Trophoblast cell (in vitro differentiated cells and primary cell): ENCODE measurements at regions not wholly inside any gene's neighbourhood (a gene's known extent, or its start where the extent isn't known, plus 50 kb on each side); places are given as distances from the start of the nearest gene placed in this dataset.

Experiments
- DNase-seq, 2 donors: peaks; one replicate each; pipeline ENCODE4 v3.0.0-alpha.2; 2016
- H2AFZ ChIP-seq: 2 replicates; pipeline ENCODE4 v1.6.1; 2013; ENCODE audit warnings: low read length, moderate library complexity, mild to moderate bottlenecking; ENCODE audit not compliant: insufficient read depth, poor library complexity
- H2AK5ac ChIP-seq: 2 replicates; pipeline ENCODE4 v1.6.1; 2013; ENCODE audit warnings: mild to moderate bottlenecking, low read length
- H2BK120ac ChIP-seq: 2 replicates; pipeline ENCODE4 v1.6.1; 2013; ENCODE audit warnings: low read length, mild to moderate bottlenecking, moderate library complexity; ENCODE audit not compliant: insufficient read depth, poor library complexity
- H2BK12ac ChIP-seq: 2 replicates; pipeline ENCODE4 v1.6.1; 2013; ENCODE audit warnings: mild to moderate bottlenecking, low read length, moderate library complexity
- H2BK5ac ChIP-seq: 2 replicates; pipeline ENCODE4 v1.6.1; 2013; ENCODE audit warnings: low read length, low read depth, moderate library complexity, mild to moderate bottlenecking; ENCODE audit not compliant: poor library complexity
- H3K14ac ChIP-seq: 2 replicates; pipeline ENCODE4 v1.6.1; 2013; ENCODE audit warnings: mild to moderate bottlenecking, low read length
- H3K18ac ChIP-seq: 2 replicates; pipeline ENCODE4 v1.6.1; 2013; ENCODE audit warnings: mild to moderate bottlenecking, low read length
- H3K23ac ChIP-seq: 2 replicates; pipeline ENCODE4 v1.6.1; 2013; ENCODE audit warnings: low read length
- H3K27ac ChIP-seq: 2 replicates; pipeline ENCODE4 v1.5.1; 2013; ENCODE audit warnings: low read depth, mild to moderate bottlenecking, inconsistent platforms, low read length, moderate library complexity
- H3K27me3 ChIP-seq: 2 replicates; pipeline ENCODE4 v1.6.1; 2013; ENCODE audit warnings: inconsistent platforms, mild to moderate bottlenecking, low read length, moderate library complexity; ENCODE audit not compliant: insufficient read depth
- H3K36me3 ChIP-seq, 2 experiments: 1 replicate in 1 of 2; 2 replicates in 1 of 2; pipeline ENCODE4 v1.6.1; 2013; ENCODE audit warnings: low read length in 2 of 2, mild to moderate bottlenecking in 2 of 2, moderate library complexity in 1 of 2; ENCODE audit not compliant: insufficient read depth in 2 of 2, control insufficient read depth in 1 of 2
- H3K4ac ChIP-seq: 2 replicates; pipeline ENCODE4 v1.6.1; 2013; ENCODE audit warnings: low read depth, mild to moderate bottlenecking, low read length, moderate library complexity
- H3K4me1 ChIP-seq, 2 experiments: 1 replicate in 1 of 2; 2 replicates in 1 of 2; pipeline ENCODE4 v1.6.1; 2013; ENCODE audit warnings: low read length in 2 of 2, mild to moderate bottlenecking in 2 of 2, moderate library complexity in 1 of 2; ENCODE audit not compliant: insufficient read depth in 2 of 2, control insufficient read depth in 1 of 2
- H3K4me2 ChIP-seq: 2 replicates; pipeline ENCODE4 v1.6.1; 2013; ENCODE audit warnings: inconsistent platforms, mild to moderate bottlenecking, low read length, moderate library complexity
- H3K4me3 ChIP-seq: 2 replicates; pipeline ENCODE4 v1.5.1; 2013; ENCODE audit warnings: mild to moderate bottlenecking, low read depth, low read length, inconsistent platforms
- H3K79me1 ChIP-seq: one replicate; pipeline ENCODE4 v1.6.1; 2013; ENCODE audit warnings: low read length
- H3K79me2 ChIP-seq: 2 replicates; pipeline ENCODE4 v1.6.1; 2013; ENCODE audit warnings: low read length, mild to moderate bottlenecking; ENCODE audit not compliant: control insufficient read depth, insufficient read depth, poor library complexity
- H3K9ac ChIP-seq: 2 replicates; pipeline ENCODE4 v1.6.1; 2013; ENCODE audit warnings: mild to moderate bottlenecking, low read length
- H3K9me3 ChIP-seq: 2 replicates; pipeline ENCODE4 v1.6.1; 2013; ENCODE audit warnings: low read depth, mild to moderate bottlenecking, control low read depth, inconsistent platforms, low read length; ENCODE audit not compliant: insufficient read depth
- H4K12ac ChIP-seq: 2 replicates; pipeline ENCODE4 v1.6.1; 2013; ENCODE audit warnings: low read depth, mild to moderate bottlenecking, low read length, moderate library complexity
- H4K8ac ChIP-seq: 2 replicates; pipeline ENCODE4 v1.6.1; 2013; ENCODE audit warnings: low read depth, mild to moderate bottlenecking, low read length, moderate library complexity
- H4K91ac ChIP-seq: one replicate; pipeline ENCODE4 v1.6.1; 2013; ENCODE audit warnings: low read depth, mild to moderate bottlenecking, low read length, moderate library complexity
- WGBS: extraction: QIAGEN DNeasy Blood & Tissue Kit; methylation state at CpG from one replicate; pipeline ENCODE4 v1.1.7; 2013; ENCODE audit warnings: missing lambda C conversion rate; ENCODE audit not compliant: insufficient read length, insufficient coverage; ENCODE audit errors: extremely low coverage; 5-methylcytosine and 5-hydroxymethylcytosine counted together

GRCh38 chr22:27682437-27682836, 119.1 kb downstream of the MN1 start:
- no peak overlapping the region for H2AFZ ChIP-seq
- no CpG with 5 or more reads among the region's 9 CpGs for WGBS
- no peak overlapping the region for H3K9ac ChIP-seq

GRCh38 chr22:27684901-27685300, 116.7 kb downstream of the MN1 start:
- H2BK5ac ChIP-seq, result no peak overlapping the region
- no peak overlapping the region for H3K4me3 ChIP-seq
- WGBS, result no CpG with 5 or more reads among the region's 9 CpGs
- H2BK120ac ChIP-seq, result no peak overlapping the region
- no peaks in the 10 kb centered on the region for H3K27me3 ChIP-seq
- H3K9ac ChIP-seq, result no peak overlapping the region
- H2AFZ ChIP-seq, result no peak overlapping the region
- H2AK5ac ChIP-seq, result no peak overlapping the region
- peaks cover 2% of the 10 kb centered on the region for H3K9me3 ChIP-seq
- H2BK12ac ChIP-seq, result peak overlapping the region; percentile 1
- H3K18ac ChIP-seq, result no peak overlapping the region
- H4K12ac ChIP-seq, result no peak overlapping the region
- no peaks in the 10 kb centered on the region for H3K79me2 ChIP-seq
- peaks cover 7% of the 10 kb centered on the region for H3K79me1 ChIP-seq
- DNase-seq, result no peak
- no peak overlapping the region for H3K14ac ChIP-seq
- H3K4me1 ChIP-seq, result peaks cover 21 to 25% of the 10 kb centered on the region in 2 experiments
- H3K4ac ChIP-seq, result no peak overlapping the region
- no peaks in the 10 kb centered on the region for H3K36me3 ChIP-seq
- peak overlapping the region; percentile 31 for H4K91ac ChIP-seq
- H3K23ac ChIP-seq, result no peak overlapping the region
- H3K27ac ChIP-seq, result no peak overlapping the region
- H3K4me2 ChIP-seq, result no peak overlapping the region
- H4K8ac ChIP-seq, result no peak overlapping the region

More at GRCh38 chr22:27682437-27682836, 119.1 kb downstream of the MN1 start:
- no peak overlapping the region for H3K4me2 ChIP-seq
- no peak overlapping the region for H4K91ac ChIP-seq
- no peaks in the 10 kb centered on the region for H3K9me3 ChIP-seq
- no peak overlapping the region for H2AK5ac ChIP-seq
- no peaks in the 10 kb centered on the region for H3K27me3 ChIP-seq
- no peak overlapping the region for H3K18ac ChIP-seq
- no peak overlapping the region for H3K14ac ChIP-seq
- no peak overlapping the region for H2BK120ac ChIP-seq
- no peak overlapping the region for H2BK5ac ChIP-seq
- H3K4me1 ChIP-seq, result peaks cover 21 to 27% of the 10 kb centered on the region in 2 experiments
- H4K8ac ChIP-seq, result no peak overlapping the region
- no peaks in the 10 kb centered on the region for H3K79me2 ChIP-seq
- no peak overlapping the region for H4K12ac ChIP-seq
- H3K4ac ChIP-seq, result no peak overlapping the region
- no peak for DNase-seq
- H2BK12ac ChIP-seq, result peak overlapping the region; percentile 22
- H3K79me1 ChIP-seq, result peaks cover 7% of the 10 kb centered on the region
- no peak overlapping the region for H3K27ac ChIP-seq
- H3K36me3 ChIP-seq, result no peaks in the 10 kb centered on the region
- H3K23ac ChIP-seq, result no peak overlapping the region
- no peak overlapping the region for H3K4me3 ChIP-seq

GRCh38 chr22:27685515-27685914, 116.0 kb downstream of the MN1 start:
- Histone ChIP-seq H3K18ac (no peak overlapping the region), H2BK5ac (no peak overlapping the region), H2BK12ac (peak overlapping the region; percentile 58), H3K36me3 (no peaks in the 10 kb centered on the region), H3K14ac (peak overlapping the region; percentile 9), H3K4me2 (no peak overlapping the region), H3K79me1 (peaks cover 7% of the 10 kb centered on the region), H4K12ac (no peak overlapping the region), H3K9me3 (peaks cover 2% of the 10 kb centered on the region), H2AFZ (no peak overlapping the region), H3K9ac (no peak overlapping the region), H3K27me3 (no peaks in the 10 kb centered on the region), H3K4ac (no peak overlapping the region), H3K4me3 (no peak overlapping the region), H3K23ac (no peak overlapping the region), H3K27ac (no peak overlapping the region), H3K79me2 (no peaks in the 10 kb centered on the region), H4K91ac (peak overlapping the region; percentile 2), H2BK120ac (no peak overlapping the region), H4K8ac (no peak overlapping the region), H2AK5ac (peak overlapping the region; percentile 5), H3K4me1 (peaks cover 18 to 21% of the 10 kb centered on the region in 2 experiments)
- WGBS, result no CpG with 5 or more reads among the region's 5 CpGs
- DNase-seq, result no peak

GRCh38 chr22:27685970-27686369, 115.6 kb downstream of the MN1 start:
- H4K12ac ChIP-seq, result no peak overlapping the region
- no peaks in the 10 kb centered on the region for H3K27me3 ChIP-seq
- H2BK5ac ChIP-seq, result peak overlapping the region; percentile 52
- peak overlapping the region; percentile 71 for H4K8ac ChIP-seq
- H3K14ac ChIP-seq, result peak overlapping the region; percentile 86
- peak overlapping the region; percentile 71 for H2BK120ac ChIP-seq
- H3K4me3 ChIP-seq, result no peak overlapping the region
- no peak overlapping the region for H3K23ac ChIP-seq
- peaks cover 2% of the 10 kb centered on the region for H3K9me3 ChIP-seq
- peak overlapping the region; percentile 74 for H3K18ac ChIP-seq
- H3K27ac ChIP-seq, result peak overlapping the region; percentile 1
- H3K79me2 ChIP-seq, result no peaks in the 10 kb centered on the region
- peaks cover 15 to 21% of the 10 kb centered on the region in 2 experiments for H3K4me1 ChIP-seq
- H2BK12ac ChIP-seq, result peak overlapping the region; percentile 79
- H3K4ac ChIP-seq, result no peak overlapping the region
- H2AFZ ChIP-seq, result peak overlapping the region; percentile 45
- no peaks in the 10 kb centered on the region for H3K36me3 ChIP-seq
- H3K79me1 ChIP-seq, result peaks cover 7% of the 10 kb centered on the region
- DNase-seq, result no peak
- no CpG with 5 or more reads among the region's 1 CpG for WGBS
- H3K9ac ChIP-seq, result no peak overlapping the region
- H4K91ac ChIP-seq, result peak overlapping the region; percentile 88
- H2AK5ac ChIP-seq, result peak overlapping the region; percentile 57
- H3K4me2 ChIP-seq, result no peak overlapping the region
